Thyroid gland (tissue), 4 donors: ENCODE measurements at regions not wholly inside any gene's neighbourhood (a gene's known extent, or its start where the extent isn't known, plus 50 kb on each side); places are given as distances from the start of the nearest gene placed in this dataset.

ENCODE experiments used
- DNase-seq, 2 donors: peaks; one replicate each; pipeline ENCODE4 v3.0.0-alpha.2; 2019
- H3K27ac ChIP-seq, 3 donors: fragments of 200-600 bp; sonication (generic); 1 replicate in 2 of 3; 2 replicates in 1 of 3; pipeline ENCODE4 v1.5.1; 2016 to 2019; ENCODE audit warnings: mild to moderate bottlenecking in 1 of 3, moderate library complexity in 1 of 3
- H3K27me3 ChIP-seq: fragments of 200-600 bp; sonication (generic); one replicate; pipeline ENCODE4 v1.5.1; 2019
- H3K36me3 ChIP-seq, 2 donors: fragments of 200-600 bp; sonication (generic); one replicate each; pipeline ENCODE4 v1.5.1; 2016 to 2019
- H3K4me1 ChIP-seq, 2 donors: fragments of 200-600 bp; sonication (generic); one replicate each; pipeline ENCODE4 v1.5.1; 2017 to 2019
- H3K4me3 ChIP-seq, 3 donors: fragments of 200-600 bp; sonication (generic); replicated peaks in 1 of 3; 1 replicate in 2 of 3; 2 replicates in 1 of 3; pipeline ENCODE4 v1.5.1; 2016; ENCODE audit warnings: mild to moderate bottlenecking in 1 of 3
- H3K9me3 ChIP-seq: fragments of 200-600 bp; sonication (generic); one replicate; pipeline ENCODE4 v1.5.1; 2017
- CTCF ChIP-seq, 6 experiments: fragments of 200-600 bp in 3 of 6; fragments of 450-650 bp in 3 of 6; sonication (generic) in 3 of 6; IDR thresholded peaks; one replicate each; pipeline ENCODE4 v1.5.1; 2016 to 2019; ENCODE audit warnings: antibody characterized with exemption in 6 of 6, mild to moderate bottlenecking in 2 of 6, inconsistent platforms in 1 of 6, moderate library complexity in 1 of 6
- POLR2A ChIP-seq, 2 donors: fragments of 450-650 bp; IDR thresholded peaks; one replicate each; pipeline ENCODE4 v1.6.1; 2017; ENCODE audit warnings: antibody characterized with exemption in 2 of 2, mild to moderate bottlenecking in 2 of 2, moderate library complexity in 1 of 2
- WGBS, 2 donors: methylation state at CpG; one replicate each; pipeline ENCODE4 v1.1.5; 2017; 5-methylcytosine and 5-hydroxymethylcytosine counted together
- intact Hi-C: fragments of 100-400 bp; cut with DNase I; formaldehyde crosslinking; loops from one replicate; pipeline ENCODE4 v1.15.1; 2023

DNA sequence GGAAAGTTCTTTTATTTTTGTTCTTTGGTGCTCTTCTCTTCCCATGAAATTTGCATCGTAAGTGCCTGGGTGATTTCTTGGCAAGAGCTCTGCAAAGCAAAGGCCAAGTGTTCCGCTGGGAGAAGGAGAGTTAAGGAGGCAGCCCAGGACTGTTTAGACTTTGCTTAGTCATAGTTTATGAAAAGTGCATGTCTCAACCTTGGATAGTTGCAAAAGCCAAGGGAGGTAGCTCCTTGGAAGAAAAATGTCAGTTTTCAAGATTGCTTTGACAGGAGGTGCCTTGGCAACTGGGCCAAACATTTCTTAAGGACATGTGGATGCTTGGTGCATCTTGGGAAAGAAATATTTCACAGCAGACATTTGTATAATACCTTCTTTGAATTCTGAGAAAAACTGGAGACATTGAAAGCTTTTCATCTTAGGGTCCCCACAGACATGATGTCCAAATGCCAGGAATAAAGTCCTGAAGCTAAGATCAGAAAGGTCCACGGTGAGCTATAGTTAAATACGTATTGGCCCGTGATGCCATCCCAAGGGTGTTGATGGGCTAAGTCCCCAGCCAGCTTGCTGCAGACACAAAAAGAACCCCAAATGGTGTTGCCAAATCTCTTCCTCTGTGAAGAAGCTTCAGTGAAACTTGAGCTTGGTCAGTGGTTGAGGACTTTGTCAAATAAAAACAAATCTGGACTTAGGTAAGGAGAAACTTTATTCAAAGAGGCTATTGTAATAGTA is 96.3 kb upstream of the THUMPD2 start:
- TF ChIP-seq POLR2A (IDR thresholded peaks at IDR 0.05) (no peak), CTCF (IDR thresholded peaks at IDR 0.05) (no peak)

DNA sequence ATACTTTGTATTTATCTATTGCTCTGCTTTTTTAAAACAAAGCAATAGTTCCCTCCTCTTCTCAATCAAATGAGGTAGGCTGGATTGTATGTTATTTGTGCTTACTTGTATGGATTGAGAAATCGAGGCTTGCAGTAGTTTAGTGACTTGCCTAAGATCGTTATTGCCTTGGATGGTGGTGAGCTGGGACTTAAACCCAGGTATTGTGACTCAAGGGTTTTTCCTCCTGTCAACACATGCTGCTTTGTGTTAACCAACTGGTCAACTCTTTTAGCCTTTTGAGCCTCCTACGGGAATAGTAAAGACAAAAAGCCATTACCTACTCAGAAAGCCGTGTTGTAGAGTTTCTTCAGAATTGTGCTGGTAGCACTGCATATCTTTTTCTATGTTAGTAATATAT is 95.2 kb upstream of the THUMPD2 start:
- DNase-seq: no peak
- Histone ChIP-seq H3K9me3 (no peaks in the 10 kb centered on the region), H3K27ac (no peak overlapping the region), H3K4me3 (no peak overlapping the region), H3K4me1 (peaks cover 6 to 7% of the 10 kb centered on the region in 2 donors), H3K27me3 (no peaks in the 10 kb centered on the region), H3K36me3 (no peaks in the 10 kb centered on the region)
- intact Hi-C loops: no loop called here
- TF ChIP-seq CTCF (IDR thresholded peaks at IDR 0.05) (no peak), POLR2A (IDR thresholded peaks at IDR 0.05) (no peak)
- 88 to 89% methylated on average over 4 of the region's 4 CpGs for WGBS, 2 donors

More for the DNA sequence above, 96.3 kb upstream of the THUMPD2 start:
- no peaks in the 10 kb centered on the region for H3K9me3 ChIP-seq
- intact Hi-C loops: no loop called here
- H3K27me3 ChIP-seq: no peaks in the 10 kb centered on the region
- H3K4me1 ChIP-seq: peaks cover 6 to 14% of the 10 kb centered on the region in 2 donors
- WGBS, 2 donors: 43 to 49% methylated on average over 5 of the region's 5 CpGs
- H3K36me3 ChIP-seq: no peaks in the 10 kb centered on the region
- no peak overlapping the region for H3K4me3 ChIP-seq
- peak overlapping the region in 2 of 3 donors; percentile 32 to 61 for H3K27ac ChIP-seq
- peak; percentile 78 to 83 for DNase-seq

GRCh38 chr2:39873586-39873985 is 94.5 kb upstream of the THUMPD2 start:
- DNase-seq: no peak
- no peak overlapping the region for H3K27ac ChIP-seq
- WGBS, 2 donors: 95 to 98% methylated on average over 3 of the region's 3 CpGs
- H3K36me3 ChIP-seq: no peaks in the 10 kb centered on the region
- TF ChIP-seq CTCF (IDR thresholded peaks at IDR 0.05) (no peak), POLR2A (IDR thresholded peaks at IDR 0.05) (no peak)
- H3K9me3 ChIP-seq: no peaks in the 10 kb centered on the region
- H3K4me1 ChIP-seq: peaks cover 6 to 7% of the 10 kb centered on the region in 2 donors
- intact Hi-C loops: no loop called here
- no peak overlapping the region for H3K4me3 ChIP-seq
- no peaks in the 10 kb centered on the region for H3K27me3 ChIP-seq

GRCh38 chr2:39872748-39873147 is 93.7 kb upstream of the THUMPD2 start:
- intact Hi-C loops: no loop called here
- H3K4me1 ChIP-seq: peaks cover 6 to 7% of the 10 kb centered on the region in 2 donors
- no peaks in the 10 kb centered on the region for H3K27me3 ChIP-seq
- DNase-seq: no peak
- no peak overlapping the region for H3K27ac ChIP-seq
- no peaks in the 10 kb centered on the region for H3K9me3 ChIP-seq
- TF ChIP-seq CTCF (IDR thresholded peaks at IDR 0.05) (no peak), POLR2A (IDR thresholded peaks at IDR 0.05) (no peak)
- H3K36me3 ChIP-seq: no peaks in the 10 kb centered on the region
- no peak overlapping the region for H3K4me3 ChIP-seq
- 97 to 99% methylated on average over 2 of the region's 2 CpGs for WGBS, 2 donors

GRCh38 chr2:39871291-39871761 is 92.3 kb upstream of the THUMPD2 start:
- peaks cover 6 to 7% of the 10 kb centered on the region in 2 donors for H3K4me1 ChIP-seq
- DNase-seq: no peak
- TF ChIP-seq POLR2A (IDR thresholded peaks at IDR 0.05) (no peak), CTCF (IDR thresholded peaks at IDR 0.05) (no peak)
- no peaks in the 10 kb centered on the region for H3K9me3 ChIP-seq
- WGBS, 2 donors: 48 to 64% methylated on average over 6 to 7 of the region's 7 CpGs
- intact Hi-C loops: no loop called here
- no peaks in the 10 kb centered on the region for H3K27me3 ChIP-seq
- H3K36me3 ChIP-seq: no peaks in the 10 kb centered on the region
- no peak overlapping the region for H3K4me3 ChIP-seq
- no peak overlapping the region for H3K27ac ChIP-seq
